Activated B cell treated with CpG ODN at 0.5 μM for 24 hours (primary cell): ENCODE measurements at regions not wholly inside any gene's neighbourhood (a gene's known extent, or its start where the extent isn't known, plus 50 kb on each side); places are given as distances from the start of the nearest gene placed in this dataset.

Experiments
- ATAC-seq: fragments of 200-7000 bp; cut with Tn5 transposase; one replicate; pipeline ENCODE4 v1.10.0; 2021; ENCODE audit warnings: low read depth, mild to moderate bottlenecking, moderate library complexity
- CTCF ChIA-PET: fragments of 350-600 bp; sonication (Branson Sonifier 250); formaldehyde crosslinking; loops from one replicate; lab custom pipeline; 2021; ENCODE audit warnings: antibody characterized with exemption; lab: Charles Lee
- POLR2A ChIA-PET: fragments of 350-600 bp; sonication (Branson Sonifier 250); formaldehyde crosslinking; loops from one replicate; lab custom pipeline; 2021; ENCODE audit warnings: antibody characterized with exemption; lab: Charles Lee
- DNase-seq: peaks from one replicate; pipeline ENCODE4 v3.0.0; 2022
- H3K27ac Mint-ChIP-seq: one replicate; pipeline ENCODE4 v1.8.0; 2020; ENCODE audit warnings: mixed read lengths
- H3K27me3 Mint-ChIP-seq: one replicate; pipeline ENCODE4 v1.8.0; 2021; ENCODE audit warnings: mixed read lengths
- H3K36me3 Mint-ChIP-seq: one replicate; pipeline ENCODE4 v1.8.0; 2021; ENCODE audit warnings: low read depth, mixed read lengths
- H3K4me1 Mint-ChIP-seq: one replicate; pipeline ENCODE4 v1.8.0; 2021; ENCODE audit warnings: mixed read lengths
- H3K4me3 Mint-ChIP-seq: one replicate; pipeline ENCODE4 v1.8.0; 2020; ENCODE audit warnings: mild to moderate bottlenecking, mixed read lengths
- H3K9me3 Mint-ChIP-seq: one replicate; pipeline ENCODE4 v1.8.0; 2020; ENCODE audit warnings: mixed read lengths
- intact Hi-C: fragments of 100-400 bp; cut with micrococcal nuclease; formaldehyde crosslinking; loops from one replicate; pipeline ENCODE4 v1.15.1; 2024
- TF ChIP-seq, protein P1 (sequence below): fragments of 200-600 bp; IDR thresholded peaks from one replicate; pipeline ENCODE4 v1.8.0; 2022; ENCODE audit warnings: antibody characterized with exemption, mild to moderate bottlenecking

DNA sequence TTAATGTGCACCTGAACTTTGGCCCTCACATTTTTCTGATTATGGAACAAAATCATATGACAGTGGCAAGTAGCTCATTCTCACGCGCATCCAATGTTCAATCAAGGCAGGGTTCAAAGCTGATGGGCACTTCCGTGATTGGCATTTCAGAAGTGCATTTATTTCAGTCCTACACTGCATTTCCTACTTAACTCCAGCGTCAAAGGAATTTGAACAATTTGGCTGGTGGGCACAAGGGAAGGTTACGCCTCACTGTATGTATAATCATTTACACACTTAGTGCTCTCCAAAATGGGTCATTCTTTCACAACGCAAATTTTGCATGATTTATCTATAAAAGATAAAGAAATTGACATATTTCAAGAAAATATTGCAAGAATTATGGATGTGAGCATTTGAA, 167.9 kb upstream of the VLDLR start:
- no peaks in the 10 kb centered on the region for H3K9me3 Mint-ChIP-seq

GRCh38 chr9:2459756-2460155, 161.8 kb upstream of the VLDLR start:
- DNase-seq = no peak
- ChIA-PET POLR2A (no interaction called here), CTCF (no interaction called here)
- H3K27ac Mint-ChIP-seq = no peak overlapping the region
- H3K36me3 Mint-ChIP-seq = no peaks in the 10 kb centered on the region
- no peak overlapping the region for H3K4me3 Mint-ChIP-seq
- intact Hi-C loops = no loop called here
- TF ChIP-seq, protein P1, sequence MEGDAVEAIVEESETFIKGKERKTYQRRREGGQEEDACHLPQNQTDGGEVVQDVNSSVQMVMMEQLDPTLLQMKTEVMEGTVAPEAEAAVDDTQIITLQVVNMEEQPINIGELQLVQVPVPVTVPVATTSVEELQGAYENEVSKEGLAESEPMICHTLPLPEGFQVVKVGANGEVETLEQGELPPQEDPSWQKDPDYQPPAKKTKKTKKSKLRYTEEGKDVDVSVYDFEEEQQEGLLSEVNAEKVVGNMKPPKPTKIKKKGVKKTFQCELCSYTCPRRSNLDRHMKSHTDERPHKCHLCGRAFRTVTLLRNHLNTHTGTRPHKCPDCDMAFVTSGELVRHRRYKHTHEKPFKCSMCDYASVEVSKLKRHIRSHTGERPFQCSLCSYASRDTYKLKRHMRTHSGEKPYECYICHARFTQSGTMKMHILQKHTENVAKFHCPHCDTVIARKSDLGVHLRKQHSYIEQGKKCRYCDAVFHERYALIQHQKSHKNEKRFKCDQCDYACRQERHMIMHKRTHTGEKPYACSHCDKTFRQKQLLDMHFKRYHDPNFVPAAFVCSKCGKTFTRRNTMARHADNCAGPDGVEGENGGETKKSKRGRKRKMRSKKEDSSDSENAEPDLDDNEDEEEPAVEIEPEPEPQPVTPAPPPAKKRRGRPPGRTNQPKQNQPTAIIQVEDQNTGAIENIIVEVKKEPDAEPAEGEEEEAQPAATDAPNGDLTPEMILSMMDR = no peak
- H3K9me3 Mint-ChIP-seq = peaks cover 3% of the 10 kb centered on the region
- no peaks in the 10 kb centered on the region for H3K4me1 Mint-ChIP-seq
- ATAC-seq = no peak
- peaks cover 4% of the 10 kb centered on the region for H3K27me3 Mint-ChIP-seq

More for the DNA sequence above, 167.9 kb upstream of the VLDLR start:
- TF ChIP-seq, protein P1 = no peak
- ChIA-PET POLR2A (no interaction called here), CTCF (no interaction called here)
- H3K27ac Mint-ChIP-seq = no peak overlapping the region
- intact Hi-C loops = no loop called here
- no peak for DNase-seq
- H3K36me3 Mint-ChIP-seq = no peaks in the 10 kb centered on the region
- peaks cover 4% of the 10 kb centered on the region for H3K27me3 Mint-ChIP-seq
- no peak overlapping the region for H3K4me3 Mint-ChIP-seq
- no peak for ATAC-seq
- no peaks in the 10 kb centered on the region for H3K4me1 Mint-ChIP-seq

DNA sequence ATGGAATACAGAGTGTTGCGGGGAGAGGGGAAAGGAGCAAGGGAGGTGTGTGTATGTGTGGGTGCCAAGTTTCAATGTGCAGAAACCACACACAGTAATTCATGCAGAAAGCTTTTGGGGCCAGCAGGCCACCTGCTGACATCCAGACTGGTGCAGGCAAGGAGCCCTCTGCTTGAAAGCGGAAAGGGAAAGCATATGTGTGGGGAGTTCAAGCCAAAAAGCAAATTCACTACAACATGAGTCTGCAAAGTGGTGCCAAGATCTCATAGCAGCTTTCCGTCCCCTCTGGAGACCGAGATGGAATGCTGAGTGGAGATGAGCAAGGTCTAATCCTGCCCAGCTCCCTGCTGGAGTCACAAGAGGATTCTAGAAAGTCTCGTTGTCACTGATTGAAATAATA, 159.7 kb upstream of the VLDLR start:
- CTCF ChIA-PET = no interaction called here
- Mint-ChIP-seq H3K27ac (no peak overlapping the region), H3K36me3 (no peaks in the 10 kb centered on the region), H3K9me3 (peaks cover 5% of the 10 kb centered on the region), H3K4me1 (no peaks in the 10 kb centered on the region), H3K27me3 (peaks cover 4% of the 10 kb centered on the region), H3K4me3 (no peak overlapping the region)
- DNase-seq (no peak), ATAC-seq (no peak)
- TF ChIP-seq, protein P1 = no peak
- POLR2A ChIA-PET = no interaction called here
- intact Hi-C loops = no loop called here

GRCh38 chr9:2464624-2465023, 157.0 kb upstream of the VLDLR start:
- Mint-ChIP-seq H3K4me1 (no peaks in the 10 kb centered on the region), H3K9me3 (peaks cover 5% of the 10 kb centered on the region), H3K36me3 (no peaks in the 10 kb centered on the region), H3K27me3 (peaks cover 7% of the 10 kb centered on the region), H3K4me3 (no peak overlapping the region), H3K27ac (no peak overlapping the region)
- POLR2A ChIA-PET = no interaction called here
- TF ChIP-seq, protein P1 = no peak
- ATAC-seq (no peak), DNase-seq (no peak)
- CTCF ChIA-PET = no interaction called here
- intact Hi-C loops = loop anchor here (5.0 kb wide), 1 partner anchor 263 kb away; no protein-coding TSS in a partner anchor

DNA sequence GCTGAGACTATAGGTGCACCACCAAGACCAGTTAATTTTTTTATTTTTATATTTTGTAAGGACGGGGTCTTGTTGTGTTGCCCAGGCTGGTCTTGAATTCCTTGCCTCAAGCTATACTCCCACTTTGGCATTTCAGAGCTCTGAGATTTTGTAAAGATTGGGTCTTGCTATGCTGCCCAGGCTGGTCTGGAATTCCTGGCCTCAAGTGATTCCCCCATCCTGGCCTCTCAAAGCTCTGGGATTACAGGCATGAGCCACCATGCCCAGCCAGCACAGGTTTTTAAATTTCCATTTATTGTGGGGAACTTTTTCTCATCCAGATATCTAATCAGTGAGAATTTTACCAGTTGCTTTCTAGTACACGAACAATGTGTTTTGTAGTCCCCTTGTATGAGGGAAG, 156.1 kb upstream of the VLDLR start:
- DNase-seq (no peak), ATAC-seq (no peak)
- H3K4me3 Mint-ChIP-seq = no peak overlapping the region
- no peaks in the 10 kb centered on the region for H3K4me1 Mint-ChIP-seq
- no peak overlapping the region for H3K27ac Mint-ChIP-seq
- H3K36me3 Mint-ChIP-seq = no peaks in the 10 kb centered on the region
- POLR2A ChIA-PET = no interaction called here
- intact Hi-C loops = loop anchor here (5.0 kb wide), 1 partner anchor 262 kb away; no protein-coding TSS in a partner anchor
- H3K9me3 Mint-ChIP-seq = peaks cover 5% of the 10 kb centered on the region
- peaks cover 10% of the 10 kb centered on the region for H3K27me3 Mint-ChIP-seq
- TF ChIP-seq, protein P1 = no peak
- CTCF ChIA-PET = no interaction called here
